Activated CD8-positive, alpha-beta T cell treated with anti-CD3 and anti-CD28 coated beads, Interleukin-2, amount 10 ng/mL, durations not matched to agents 7 days and 5 days (primary cell): ENCODE measurements at regions not wholly inside any gene's neighbourhood (a gene's known extent, or its start where the extent isn't known, plus 50 kb on each side); places are given as distances from the start of the nearest gene placed in this dataset.

ENCODE experiments used
- ATAC-seq: fragments of 150-1000 bp; cut with Tn5 transposase; one replicate; pipeline ENCODE4 v1.10.0; 2021; ENCODE audit warnings: moderate library complexity
- CTCF ChIA-PET: fragments of 350-600 bp; sonication (Branson Sonifier 250); formaldehyde crosslinking; loops from one replicate; lab custom pipeline; 2021; ENCODE audit warnings: antibody characterized with exemption; lab: Charles Lee
- POLR2A ChIA-PET: fragments of 350-600 bp; sonication (Branson Sonifier 250); formaldehyde crosslinking; loops from one replicate; lab custom pipeline; 2021; ENCODE audit warnings: antibody characterized with exemption; lab: Charles Lee
- DNase-seq: peaks from one replicate; pipeline ENCODE4 v3.0.0-alpha.2; 2020
- H3K27ac Mint-ChIP-seq: one replicate; pipeline ENCODE4 v1.8.0; 2021; ENCODE audit warnings: mild to moderate bottlenecking, mixed read lengths
- H3K27me3 Mint-ChIP-seq: one replicate; pipeline ENCODE4 v1.8.0; 2021; ENCODE audit warnings: low read depth, mixed read lengths
- H3K36me3 Mint-ChIP-seq: one replicate; pipeline ENCODE4 v1.8.0; 2021; ENCODE audit warnings: low read depth, mixed read lengths
- H3K4me1 Mint-ChIP-seq: one replicate; pipeline ENCODE4 v1.8.0; 2021; ENCODE audit warnings: low read depth, mixed read lengths
- H3K4me3 Mint-ChIP-seq: one replicate; pipeline ENCODE4 v1.8.0; 2021; ENCODE audit warnings: mild to moderate bottlenecking, mixed read lengths
- H3K9me3 Mint-ChIP-seq: one replicate; pipeline ENCODE4 v1.8.0; 2022; ENCODE audit warnings: mixed read lengths; ENCODE audit not compliant: insufficient read depth

GRCh38 chr21:31566064-31566463, 93.4 kb upstream of the SOD1 start:
- POLR2A ChIA-PET = interaction anchor here (0.5 kb wide), 1 partner anchor 180 kb away, joined by 3 read pairs; no protein-coding TSS in a partner anchor
- no peak for ATAC-seq
- Mint-ChIP-seq H3K36me3 (no peaks in the 10 kb centered on the region), H3K27ac (no peak overlapping the region), H3K4me3 (no peak overlapping the region), H3K27me3 (no peaks in the 10 kb centered on the region), H3K4me1 (no peaks in the 10 kb centered on the region), H3K9me3 (no peaks in the 10 kb centered on the region)
- no peak for DNase-seq
- CTCF ChIA-PET = interaction anchor here (1.5 kb wide), 1 partner anchor 15 kb away, joined by 5 read pairs; no protein-coding TSS in a partner anchor

- peaks cover 12% of the 10 kb centered on the region for H3K36me3 Mint-ChIP-seq
Observed at GRCh38 chr21:31564439-31564838, 95.1 kb upstream of the SOD1 start.

GRCh38 chr21:31560479-31560878, 99.0 kb upstream of the SOD1 start:
- peak overlapping the region; percentile 85 for H3K4me3 Mint-ChIP-seq
- POLR2A ChIA-PET = interaction anchor here (0.8 to 2.0 kb wide), 3 partner anchors 13 to 172 kb away, joined by 3 to 5 read pairs (median 4); no protein-coding TSS in a partner anchor

More at GRCh38 chr21:31564439-31564838, 95.1 kb upstream of the SOD1 start:
- DNase-seq = no peak
- H3K27me3 Mint-ChIP-seq = no peaks in the 10 kb centered on the region
- ATAC-seq = no peak
- CTCF ChIA-PET = no interaction called here
- POLR2A ChIA-PET = no interaction called here
- H3K4me3 Mint-ChIP-seq = no peak overlapping the region
- no peaks in the 10 kb centered on the region for H3K9me3 Mint-ChIP-seq
- H3K4me1 Mint-ChIP-seq = peaks cover 12% of the 10 kb centered on the region
- H3K27ac Mint-ChIP-seq = no peak overlapping the region

GRCh38 chr21:31559368-31560119, 99.9 kb upstream of the SOD1 start:
- peaks cover 27% of the 10 kb centered on the region for H3K36me3 Mint-ChIP-seq
- ATAC-seq (peak; percentile 88), DNase-seq (peak; percentile 96)
- H3K4me1 Mint-ChIP-seq = peaks cover 40% of the 10 kb centered on the region
- peak overlapping the region; percentile 85 for H3K4me3 Mint-ChIP-seq
- ChIA-PET CTCF (interaction anchor here (0.7 to 4.0 kb wide), 38 partner anchors 12 to 698 kb away, joined by 3 to 35 read pairs (median 4); no protein-coding TSS in a partner anchor), POLR2A (interaction anchor here (0.7 to 2.2 kb wide), 20 partner anchors 11 to 442 kb away, joined by 3 to 8 read pairs (median 4); no protein-coding TSS in a partner anchor)
- peaks cover 20% of the 10 kb centered on the region for H3K27me3 Mint-ChIP-seq
- peak overlapping the region; percentile 88 for H3K27ac Mint-ChIP-seq
- no peaks in the 10 kb centered on the region for H3K9me3 Mint-ChIP-seq

More at GRCh38 chr21:31560479-31560878, 99.0 kb upstream of the SOD1 start:
- no peaks in the 10 kb centered on the region for H3K9me3 Mint-ChIP-seq
- H3K4me1 Mint-ChIP-seq = peaks cover 30% of the 10 kb centered on the region
- CTCF ChIA-PET = interaction anchor here (1.2 to 4.0 kb wide), 4 partner anchors 21 to 379 kb away, joined by 3 to 35 read pairs (median 12); no protein-coding TSS in a partner anchor
- DNase-seq = no peak
- peaks cover 16% of the 10 kb centered on the region for H3K27me3 Mint-ChIP-seq
- ATAC-seq = no peak
- peak overlapping the region; percentile 88 for H3K27ac Mint-ChIP-seq
- H3K36me3 Mint-ChIP-seq = peaks cover 24% of the 10 kb centered on the region

- Mint-ChIP-seq H3K27ac (no peak overlapping the region), H3K9me3 (no peaks in the 10 kb centered on the region), H3K4me3 (peak overlapping the region; percentile 85), H3K27me3 (peaks cover 20% of the 10 kb centered on the region), H3K36me3 (peaks cover 27% of the 10 kb centered on the region), H3K4me1 (peaks cover 45% of the 10 kb centered on the region)
- CTCF ChIA-PET = interaction anchor here (0.7 to 4.0 kb wide), 37 partner anchors 12 to 698 kb away, joined by 3 to 35 read pairs (median 4); no protein-coding TSS in a partner anchor
- ATAC-seq (peak; percentile 92), DNase-seq (peak; percentile 95)
- POLR2A ChIA-PET = interaction anchor here (0.6 to 2.2 kb wide), 21 partner anchors 10 to 442 kb away, joined by 3 to 8 read pairs (median 4); no protein-coding TSS in a partner anchor
Observed at GRCh38 chr21:31558962-31559367, 100.5 kb upstream of the SOD1 start.

GRCh38 chr21:31558189-31558961, 101.1 kb upstream of the SOD1 start:
- no peaks in the 10 kb centered on the region for H3K9me3 Mint-ChIP-seq
- ChIA-PET POLR2A (interaction anchor here (0.6 to 2.2 kb wide), 16 partner anchors 10 to 426 kb away, joined by 3 to 8 read pairs (median 4); no protein-coding TSS in a partner anchor), CTCF (interaction anchor here (0.7 to 4.0 kb wide), 32 partner anchors 10 to 459 kb away, joined by 3 to 35 read pairs (median 4); no protein-coding TSS in a partner anchor)
- H3K27me3 Mint-ChIP-seq = peaks cover 20% of the 10 kb centered on the region
- H3K36me3 Mint-ChIP-seq = peaks cover 27% of the 10 kb centered on the region
- peak overlapping the region; percentile 68 for H3K27ac Mint-ChIP-seq
- ATAC-seq (no peak), DNase-seq (peak; percentile 69)
- peak overlapping the region; percentile 85 for H3K4me3 Mint-ChIP-seq
- peaks cover 51% of the 10 kb centered on the region for H3K4me1 Mint-ChIP-seq

- Mint-ChIP-seq H3K4me3 (peak overlapping the region; percentile 81), H3K27ac (no peak overlapping the region), H3K9me3 (no peaks in the 10 kb centered on the region), H3K36me3 (peaks cover 27% of the 10 kb centered on the region), H3K27me3 (peaks cover 20% of the 10 kb centered on the region), H3K4me1 (peaks cover 59% of the 10 kb centered on the region)
- POLR2A ChIA-PET = interaction anchor here (0.6 to 2.2 kb wide), 3 partner anchors 31 to 189 kb away, joined by 3 to 8 read pairs (median 3); no protein-coding TSS in a partner anchor
- ATAC-seq (no peak), DNase-seq (peak; percentile 32)
- CTCF ChIA-PET = interaction anchor here (1.0 to 2.7 kb wide), 7 partner anchors 9 to 376 kb away, joined by 3 to 17 read pairs (median 4); no protein-coding TSS in a partner anchor
Observed at GRCh38 chr21:31557421-31558188, 101.9 kb upstream of the SOD1 start.

GRCh38 chr21:31556662-31557061, 102.8 kb upstream of the SOD1 start:
- ATAC-seq (no peak), DNase-seq (no peak)
- Mint-ChIP-seq H3K27me3 (peaks cover 20% of the 10 kb centered on the region), H3K4me1 (peaks cover 60% of the 10 kb centered on the region), H3K4me3 (peak overlapping the region; percentile 81), H3K9me3 (no peaks in the 10 kb centered on the region), H3K27ac (no peak overlapping the region), H3K36me3 (peaks cover 27% of the 10 kb centered on the region)
- ChIA-PET POLR2A (no interaction called here), CTCF (interaction anchor here (1.0 to 1.5 kb wide), 3 partner anchors 8 to 358 kb away, joined by 3 to 4 read pairs (median 4); no protein-coding TSS in a partner anchor)

- no peak for ATAC-seq
- Mint-ChIP-seq H3K4me1 (peaks cover 59% of the 10 kb centered on the region), H3K27me3 (peaks cover 20% of the 10 kb centered on the region), H3K27ac (no peak overlapping the region), H3K36me3 (peaks cover 26% of the 10 kb centered on the region), H3K9me3 (no peaks in the 10 kb centered on the region), H3K4me3 (no peak overlapping the region)
- POLR2A ChIA-PET = no interaction called here
- no peak for DNase-seq
- CTCF ChIA-PET = no interaction called here
Observed at GRCh38 chr21:31555741-31556191, 103.7 kb upstream of the SOD1 start.

GRCh38 chr21:31554511-31555022, 104.9 kb upstream of the SOD1 start:
- Mint-ChIP-seq H3K27me3 (peaks cover 22% of the 10 kb centered on the region), H3K4me1 (peaks cover 48% of the 10 kb centered on the region), H3K36me3 (peaks cover 16% of the 10 kb centered on the region), H3K4me3 (no peak overlapping the region), H3K27ac (peak overlapping the region; percentile 2), H3K9me3 (no peaks in the 10 kb centered on the region)
- DNase-seq (peak; percentile 44), ATAC-seq (no peak)
- CTCF ChIA-PET = interaction anchor here (1.5 kb wide), 1 partner anchor 50 kb away, joined by 4 read pairs; no protein-coding TSS in a partner anchor
- POLR2A ChIA-PET = interaction anchor here (0.6 kb wide), 1 partner anchor 212 kb away, joined by 3 read pairs; no protein-coding TSS in a partner anchor
